Erythroblast (primary cell): ENCODE measurements at regions not wholly inside any gene's neighbourhood (a gene's known extent, or its start where the extent isn't known, plus 50 kb on each side); places are given as distances from the start of the nearest gene placed in this dataset.

Experiments used
- GATA1 ChIP-seq: IDR thresholded peaks from 2 replicates; pipeline ENCODE4 v1.6.1; 2011; ENCODE audit warnings: low read depth, mild to moderate bottlenecking, control low read depth, low read length, moderate library complexity
- POLR2A ChIP-seq: IDR thresholded peaks from 2 replicates; pipeline ENCODE4 v1.6.1; 2011; ENCODE audit warnings: mild to moderate bottlenecking, low read length

GRCh38 chr13:79900356-79900755, 419.4 kb downstream of the NDFIP2 start:
- no peak for TF ChIP-seq POLR2A
- TF ChIP-seq GATA1 = no peak
